GM12878 (cell line): ENCODE measurements at regions not wholly inside any gene's neighbourhood (a gene's known extent, or its start where the extent isn't known, plus 50 kb on each side); places are given as distances from the start of the nearest gene placed in this dataset.

Experiments
- ATAC-seq: fragments of 200-7000 bp; cut with Tn5 transposase; 3 replicates; pipeline ENCODE4 v1.9.1; 2020; ENCODE audit warnings: mild to moderate bottlenecking, moderate library complexity
- BruUV-seq: library from RNA; stranded (reverse); fragments of 400-500 nt; replicated peaks from 2 replicates; lab custom pipeline; 2021; lab: Mats Ljungman, UMichigan
- CTCF ChIA-PET: fragments of 300-600 bp; sonication (Branson Sonifier 250); formaldehyde crosslinking; extraction: SDS; loops from one replicate; lab custom pipeline; 2021; ENCODE audit warnings: inconsistent platforms; lab: Yijun Ruan, JAX
- POLR2A ChIA-PET: fragments of 350-600 bp; formaldehyde crosslinking; extraction: SDS; loops from one replicate; lab custom pipeline; 2021; ENCODE audit warnings: inconsistent platforms; lab: Charles Lee
- RAD21 ChIA-PET: fragments of 300-600 bp; sonication (Branson Sonifier 250); formaldehyde crosslinking; loops from one replicate; lab custom pipeline; 2023; ENCODE audit warnings: antibody characterized with exemption; ENCODE audit not compliant: unreplicated experiment; lab: Charles Lee
- SMC1A ChIA-PET: fragments of 300-600 bp; sonication (Branson Sonifier 250); formaldehyde crosslinking; loops from one replicate; lab custom pipeline; 2023; ENCODE audit not compliant: unreplicated experiment, uncharacterized antibody; lab: Charles Lee
- DNase-seq: peaks from one replicate; pipeline ENCODE4 v3.0.0-alpha.2; 2011; ENCODE audit warnings: low read depth, low spot score
- FAIRE-seq: peaks from 3 replicates; lab custom pipeline; 2011; peaks lifted over from hg19 to GRCh38; lab: Jason Lieb, UNC
- H2AFZ ChIP-seq: 2 replicates; pipeline ENCODE4 v1.6.0; 2011; ENCODE audit warnings: low read depth, low read length, control low read depth; ENCODE audit not compliant: control insufficient read depth
- H3K27ac ChIP-seq: 2 replicates; pipeline ENCODE4 v1.5.1; 2011; ENCODE audit warnings: control low read depth; ENCODE audit not compliant: control insufficient read depth, insufficient read depth
- H3K27me3 ChIP-seq, 2 experiments: replicated peaks in 1 of 2; 2 replicates each; pipeline versions ENCODE4 v1.6.0 to v1.6.1; 2011; ENCODE audit warnings: low read length in 1 of 2; ENCODE audit not compliant: control insufficient read depth in 2 of 2, insufficient read depth in 2 of 2
- H3K36me3 ChIP-seq, 2 experiments: 2 replicates each; pipeline ENCODE4 v1.5.1; 2011; ENCODE audit warnings: low read length in 1 of 2; ENCODE audit not compliant: control insufficient read depth in 2 of 2, insufficient read depth in 2 of 2
- H3K4me1 ChIP-seq: 2 replicates; pipeline ENCODE4 v1.6.1; 2011; ENCODE audit warnings: mild to moderate bottlenecking, low read length, moderate library complexity, mixed read lengths; ENCODE audit not compliant: control insufficient read depth, insufficient read depth
- H3K4me2 ChIP-seq: 2 replicates; pipeline ENCODE4 v1.6.0; 2011; ENCODE audit warnings: control low read depth; ENCODE audit not compliant: control insufficient read depth, insufficient read depth
- H3K4me3 ChIP-seq: fragments of 200-600 bp; sonication (generic); 2 replicates; pipeline ENCODE4 v1.5.1; 2016
- H3K79me2 ChIP-seq: 2 replicates; pipeline ENCODE4 v1.6.0; 2011; ENCODE audit warnings: low read length; ENCODE audit not compliant: control insufficient read depth, insufficient read depth
- H3K9ac ChIP-seq: 2 replicates; pipeline ENCODE4 v1.8.0; 2011; ENCODE audit warnings: low read length, control low read depth, mixed read lengths; ENCODE audit not compliant: control insufficient read depth, insufficient read depth
- H3K9me3 ChIP-seq: replicated peaks from 3 replicates; pipeline ENCODE4 v1.5.1; 2011; ENCODE audit warnings: mild to moderate bottlenecking, low read length; ENCODE audit not compliant: control insufficient read depth, insufficient read depth
- H4K20me1 ChIP-seq: 2 replicates; pipeline ENCODE4 v1.6.0; 2011; ENCODE audit not compliant: control insufficient read depth, insufficient read depth
- BHLHE40 ChIP-seq, 2 experiments: fragments of 450-650 bp in 1 of 2; IDR thresholded peaks; 2 replicates each; pipeline ENCODE4 v1.6.1; 2011 to 2017; ENCODE audit warnings: low read depth in 2 of 2, borderline replicate concordance in 1 of 2, improper control_type of control experiment in 1 of 2, low read length in 1 of 2, mild to moderate bottlenecking in 1 of 2
- EGR1 ChIP-seq, 2 experiments: IDR thresholded peaks; 1 replicate in 1 of 2; 2 replicates in 1 of 2; pipeline ENCODE4 v1.6.1; 2011 to 2012; ENCODE audit warnings: low read depth in 2 of 2, low read length in 2 of 2, borderline replicate concordance in 1 of 2, mild to moderate bottlenecking in 1 of 2, moderate library complexity in 1 of 2
- NKRF ChIP-seq: fragments of 450-650 bp; conservative IDR thresholded peaks from 2 replicates; pipeline ENCODE4 v1.6.1; 2017; ENCODE audit warnings: mild to moderate bottlenecking, moderate library complexity
- SP1 ChIP-seq: IDR thresholded peaks from one replicate; pipeline ENCODE4 v1.6.1; 2011; ENCODE audit warnings: low read depth, low read length
- SREBF2 ChIP-seq: IDR thresholded peaks from 2 replicates; pipeline ENCODE4 v1.6.1; 2012; ENCODE audit warnings: mild to moderate bottlenecking, low read length
- ZNF217 ChIP-seq: fragments of 450-650 bp; IDR thresholded peaks from 2 replicates; pipeline ENCODE4 v1.6.1; 2017; ENCODE audit warnings: antibody characterized with exemption, mild to moderate bottlenecking
- whole genome bisulfite sequencing: methylation state at CpG from one replicate; pipeline ENCODE4 v1.1.6; 2016; ENCODE audit warnings: low lambda C conversion rate; ENCODE audit not compliant: insufficient replicate concordance, insufficient coverage; ENCODE audit errors: missing lambda C conversion rate; 5-methylcytosine and 5-hydroxymethylcytosine counted together
- in situ Hi-C: fragments of 300-500 bp; cut with MboI; formaldehyde crosslinking; loops from 9 replicates; pipeline ENCODE4 v1.14.3; 2018; ENCODE audit warnings: mixed read lengths
- intact Hi-C: fragments of 100-400 bp; cut with micrococcal nuclease; formaldehyde crosslinking; loops from one replicate; pipeline ENCODE4 v1.14.2; 2022; ENCODE audit not compliant: unreplicated experiment
- TF ChIP-seq, protein P1 (sequence below): IDR thresholded peaks from 2 replicates; pipeline ENCODE4 v1.6.1; 2011; ENCODE audit warnings: low read depth, low read length, improper control_type of control experiment, borderline replicate concordance
- TF ChIP-seq, protein P2 (sequence below): IDR thresholded peaks from 2 replicates; pipeline ENCODE4 v1.6.1; 2012; ENCODE audit warnings: low read depth, low read length, improper control_type of control experiment

- POLR2A ChIA-PET, result interaction anchor here (0.5 to 0.6 kb wide), 2 partner anchors 10 to 1382 kb away, joined by 3 read pairs; no protein-coding TSS in a partner anchor
- 19% methylated on average over 5 of the region's 5 CpGs for WGBS
- in situ Hi-C loops (loop anchor here (10.0 to 25.0 kb wide), 2 partner anchors 681 to 1969 kb away; no protein-coding TSS in a partner anchor), intact Hi-C loops (loop anchor here (10.0 kb wide), 1 partner anchor 1991 kb away; no protein-coding TSS in a partner anchor)
- no peak overlapping the region for H3K9ac ChIP-seq
- H2AFZ ChIP-seq, result no peak overlapping the region
- no peaks in the 10 kb centered on the region for H3K27me3 ChIP-seq
- H4K20me1 ChIP-seq, result no peaks in the 10 kb centered on the region
- CTCF ChIA-PET, result interaction anchor here (2.8 to 6.3 kb wide), 3 partner anchors 9 to 681 kb away, joined by 13 to 82 read pairs (median 22); no protein-coding TSS in a partner anchor
- no peak for ATAC-seq
- SMC1A ChIA-PET, result interaction anchor here (1.3 kb wide), 1 partner anchor 681 kb away, joined by 4 read pairs; no protein-coding TSS in a partner anchor
- DNase-seq, result no peak
- no peak overlapping the region for H3K4me3 ChIP-seq
- RAD21 ChIA-PET, result no interaction called here
- no TSS peak for BruUV-seq
- FAIRE-seq, result no peak
- no peak overlapping the region for H3K4me2 ChIP-seq
- H3K4me1 ChIP-seq, result no peaks in the 10 kb centered on the region
- H3K27ac ChIP-seq, result no peak overlapping the region
- H3K9me3 ChIP-seq, result no peaks in the 10 kb centered on the region
- TF ChIP-seq ZNF217 (no peak), NKRF (no peak), BHLHE40 (IDR thresholded peaks at IDR 0.05; ENCODE audit: borderline replicate concordance in 1 of 2, low read depth in 2 of 2, low read length in 1 of 2) (no peak), SP1 (no peak), SREBF2 (no peak), EGR1 (IDR thresholded peaks at IDR 0.05; ENCODE audit: borderline replicate concordance in 1 of 2, low read depth in 2 of 2, low read length in 2 of 2) (no peak)
- TF ChIP-seq, protein P1, sequence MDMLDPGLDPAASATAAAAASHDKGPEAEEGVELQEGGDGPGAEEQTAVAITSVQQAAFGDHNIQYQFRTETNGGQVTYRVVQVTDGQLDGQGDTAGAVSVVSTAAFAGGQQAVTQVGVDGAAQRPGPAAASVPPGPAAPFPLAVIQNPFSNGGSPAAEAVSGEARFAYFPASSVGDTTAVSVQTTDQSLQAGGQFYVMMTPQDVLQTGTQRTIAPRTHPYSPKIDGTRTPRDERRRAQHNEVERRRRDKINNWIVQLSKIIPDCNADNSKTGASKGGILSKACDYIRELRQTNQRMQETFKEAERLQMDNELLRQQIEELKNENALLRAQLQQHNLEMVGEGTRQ, result no peak
- TF ChIP-seq, protein P2, sequence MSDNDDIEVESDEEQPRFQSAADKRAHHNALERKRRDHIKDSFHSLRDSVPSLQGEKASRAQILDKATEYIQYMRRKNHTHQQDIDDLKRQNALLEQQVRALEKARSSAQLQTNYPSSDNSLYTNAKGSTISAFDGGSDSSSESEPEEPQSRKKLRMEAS, result no peak
- H3K79me2 ChIP-seq, result no peaks in the 10 kb centered on the region
- no peaks in the 10 kb centered on the region for H3K36me3 ChIP-seq
These were observed 406.3 kb downstream of the SLC6A15 start for GRCh38 chr12:84506282-84506681.
